ENCODE measurements at regions not wholly inside any gene's neighbourhood (a gene's known extent, or its start where the extent isn't known, plus 50 kb on each side); places are given as distances from the start of the nearest gene placed in this dataset.

- TF ChIP-seq TAF1 (IDR thresholded peaks at IDR 0.05; ENCODE audit: borderline replicate concordance, insufficient read depth, low read length): no peak
- no peak for TF ChIP-seq POLR2AphosphoS5 (IDR thresholded peaks at IDR 0.05; ENCODE audit: low read depth, low read length)
- TF ChIP-seq REST (IDR thresholded peaks at IDR 0.05; ENCODE audit: insufficient read depth in 1 of 2, low read depth in 2 of 2, low read length in 2 of 2): no peak
- TF ChIP-seq SIN3A (IDR thresholded peaks at IDR 0.05; ENCODE audit: borderline replicate concordance, insufficient read depth, low read length): no peak
- no peak for TF ChIP-seq FOXP2 (optimal IDR thresholded peaks at IDR 0.05; ENCODE audit: borderline replicate concordance, extremely low read depth, extremely low read length, insufficient read depth)
Measured at GRCh38 chr7:81187753-81188152, 268.9 kb upstream of the SEMA3C start.

DNA sequence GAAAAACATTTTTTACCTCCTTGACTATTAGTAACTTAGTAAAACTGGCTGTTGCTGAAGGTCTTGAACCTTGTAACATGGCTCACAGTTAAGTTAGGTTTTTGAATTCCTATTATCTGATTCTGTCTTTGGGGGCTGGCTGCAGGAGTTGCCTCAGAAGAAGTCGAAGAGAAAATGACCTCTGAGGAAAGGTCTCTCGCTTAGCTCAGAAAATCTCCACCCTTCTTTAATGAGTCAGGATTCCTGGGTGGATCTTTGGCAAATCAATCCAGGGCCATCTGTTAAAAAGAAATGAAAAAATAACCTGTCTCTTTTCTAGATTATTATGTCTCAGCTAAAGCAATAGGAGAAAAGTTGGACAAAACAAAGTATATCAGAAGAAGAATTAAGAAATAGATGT is 267.8 kb upstream of the SEMA3C start:
- no peak for TF ChIP-seq TAF1 (IDR thresholded peaks at IDR 0.05; ENCODE audit: borderline replicate concordance, insufficient read depth, low read length)
- no peak for TF ChIP-seq SIN3A (IDR thresholded peaks at IDR 0.05; ENCODE audit: borderline replicate concordance, insufficient read depth, low read length)
- TF ChIP-seq REST (IDR thresholded peaks at IDR 0.05; ENCODE audit: insufficient read depth in 1 of 2, low read depth in 2 of 2, low read length in 2 of 2): no peak
- TF ChIP-seq POLR2AphosphoS5 (IDR thresholded peaks at IDR 0.05; ENCODE audit: low read depth, low read length): no peak
- no peak for TF ChIP-seq FOXP2 (optimal IDR thresholded peaks at IDR 0.05; ENCODE audit: borderline replicate concordance, extremely low read depth, extremely low read length, insufficient read depth)

DNA sequence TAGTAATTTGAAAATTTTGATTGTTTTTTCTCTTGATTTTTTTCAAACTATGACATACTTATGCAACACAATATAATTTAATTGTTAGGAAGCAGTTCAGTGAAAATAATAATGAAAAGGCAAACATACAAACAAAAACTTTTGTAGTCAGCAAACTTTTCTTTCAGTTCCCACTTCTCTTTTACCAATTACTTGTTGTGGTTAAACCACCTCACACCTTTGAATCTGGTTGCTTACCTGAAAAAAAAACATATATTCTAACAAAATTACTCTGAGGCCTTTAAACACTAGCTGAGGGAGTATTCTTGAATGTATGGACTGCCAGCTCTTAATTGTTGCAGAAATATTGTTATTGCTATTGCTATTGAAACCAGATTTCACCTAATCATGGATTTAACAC is 266.2 kb upstream of the SEMA3C start:
- TF ChIP-seq SIN3A (IDR thresholded peaks at IDR 0.05; ENCODE audit: borderline replicate concordance, insufficient read depth, low read length) (no peak), TAF1 (IDR thresholded peaks at IDR 0.05; ENCODE audit: borderline replicate concordance, insufficient read depth, low read length) (no peak), REST (IDR thresholded peaks at IDR 0.05; ENCODE audit: insufficient read depth in 1 of 2, low read depth in 2 of 2, low read length in 2 of 2) (no peak), POLR2AphosphoS5 (IDR thresholded peaks at IDR 0.05; ENCODE audit: low read depth, low read length) (no peak), FOXP2 (optimal IDR thresholded peaks at IDR 0.05; ENCODE audit: borderline replicate concordance, extremely low read depth, extremely low read length, insufficient read depth) (no peak)

GRCh38 chr7:81183326-81183725 is 264.5 kb upstream of the SEMA3C start:
- no peak for TF ChIP-seq FOXP2 (optimal IDR thresholded peaks at IDR 0.05; ENCODE audit: borderline replicate concordance, extremely low read depth, extremely low read length, insufficient read depth)
- no peak for TF ChIP-seq REST (IDR thresholded peaks at IDR 0.05; ENCODE audit: insufficient read depth in 1 of 2, low read depth in 2 of 2, low read length in 2 of 2)
- TF ChIP-seq SIN3A (IDR thresholded peaks at IDR 0.05; ENCODE audit: borderline replicate concordance, insufficient read depth, low read length): no peak
- no peak for TF ChIP-seq TAF1 (IDR thresholded peaks at IDR 0.05; ENCODE audit: borderline replicate concordance, insufficient read depth, low read length)
- no peak for TF ChIP-seq POLR2AphosphoS5 (IDR thresholded peaks at IDR 0.05; ENCODE audit: low read depth, low read length)

DNA sequence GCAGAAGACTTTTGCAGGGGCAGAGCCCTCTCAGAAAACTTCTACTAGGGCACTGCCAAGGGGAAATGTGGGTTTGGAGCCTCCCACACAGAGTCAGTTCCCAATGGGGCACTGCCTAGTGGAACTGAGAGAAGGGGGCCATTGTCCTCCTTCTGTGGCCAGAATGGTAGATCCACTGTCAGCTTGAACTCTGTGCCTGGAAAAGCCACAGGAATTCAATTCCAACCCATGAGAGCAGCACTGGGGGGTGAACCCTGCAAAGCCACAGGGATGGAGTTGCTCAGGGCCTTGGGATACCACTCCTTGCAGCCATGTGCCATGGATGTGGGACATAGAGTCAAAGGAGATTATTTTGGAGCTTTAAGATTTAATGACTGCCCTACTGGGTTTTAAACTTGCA is 262.2 kb upstream of the SEMA3C start:
- TF ChIP-seq TAF1 (IDR thresholded peaks at IDR 0.05; ENCODE audit: borderline replicate concordance, insufficient read depth, low read length) (no peak), REST (IDR thresholded peaks at IDR 0.05; ENCODE audit: insufficient read depth in 1 of 2, low read depth in 2 of 2, low read length in 2 of 2) (no peak), SIN3A (IDR thresholded peaks at IDR 0.05; ENCODE audit: borderline replicate concordance, insufficient read depth, low read length) (no peak), FOXP2 (optimal IDR thresholded peaks at IDR 0.05; ENCODE audit: borderline replicate concordance, extremely low read depth, extremely low read length, insufficient read depth) (no peak), POLR2AphosphoS5 (IDR thresholded peaks at IDR 0.05; ENCODE audit: low read depth, low read length) (no peak)

Data from PFSK-1 (cell line).